HFFc6 (cell line): ENCODE measurements at regions not wholly inside any gene's neighbourhood (a gene's known extent, or its start where the extent isn't known, plus 50 kb on each side); places are given as distances from the start of the nearest gene placed in this dataset.

Experiments used
- DNase-seq: peaks from one replicate; pipeline ENCODE4 v3.0.0-alpha.2; 2018
- H3K27ac Mint-ChIP-seq: 2 replicates; pipeline ENCODE4 v1.8.0; 2020; ENCODE audit warnings: mild to moderate bottlenecking, mixed read lengths
- H3K27me3 Mint-ChIP-seq: 2 replicates; pipeline ENCODE4 v1.8.0; 2021; ENCODE audit warnings: mild to moderate bottlenecking, moderate library complexity, mixed read lengths; ENCODE audit not compliant: insufficient read depth
- H3K36me3 Mint-ChIP-seq: 2 replicates; pipeline ENCODE4 v1.8.0; 2021; ENCODE audit warnings: low read depth, mixed read lengths
- H3K4me1 Mint-ChIP-seq: 2 replicates; pipeline ENCODE4 v1.8.0; 2020; ENCODE audit warnings: low read depth, mixed read lengths
- H3K4me3 Mint-ChIP-seq: 2 replicates; pipeline ENCODE4 v1.8.0; 2020; ENCODE audit warnings: mild to moderate bottlenecking, moderate library complexity, mixed read lengths
- H3K9me3 Mint-ChIP-seq: 2 replicates; pipeline ENCODE4 v1.8.0; 2020; ENCODE audit warnings: mild to moderate bottlenecking, mixed read lengths
- TF ChIP-seq, protein P1 (sequence below): fragments of 200-600 bp; sonication (generic); IDR thresholded peaks from 2 replicates; pipeline ENCODE4 v1.5.0; 2021; ENCODE audit warnings: antibody characterized with exemption, mild to moderate bottlenecking

DNA sequence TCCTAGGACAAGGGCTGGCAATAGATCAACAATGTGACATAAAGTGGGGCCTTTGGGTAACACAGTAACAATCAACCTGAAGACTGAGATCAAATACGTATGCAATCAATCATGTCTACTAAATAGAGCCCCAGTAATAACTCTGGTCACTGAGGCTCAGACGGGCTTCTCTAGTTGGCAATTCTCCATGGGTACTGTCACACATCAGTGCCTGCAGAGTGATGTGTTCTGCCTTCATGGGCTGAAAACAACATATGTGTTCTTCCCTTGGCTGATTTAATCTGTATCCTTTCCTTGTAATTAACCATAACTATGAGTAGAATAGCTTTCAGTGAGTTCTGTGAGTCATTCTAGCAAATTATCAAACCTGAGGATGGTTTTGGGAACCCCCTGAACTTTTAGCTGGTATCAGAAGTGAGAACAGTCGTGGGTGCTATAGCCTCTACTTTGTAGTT lies 113.6 kb downstream of the TMCO5A start:
- H3K9me3 Mint-ChIP-seq = no peaks in the 10 kb centered on the region
- H3K4me3 Mint-ChIP-seq = no peak overlapping the region
- no peak for DNase-seq
- no peaks in the 10 kb centered on the region for H3K36me3 Mint-ChIP-seq
- peaks cover 62% of the 10 kb centered on the region for H3K4me1 Mint-ChIP-seq
- no peaks in the 10 kb centered on the region for H3K27me3 Mint-ChIP-seq
- no peak overlapping the region for H3K27ac Mint-ChIP-seq
- TF ChIP-seq, protein P1, sequence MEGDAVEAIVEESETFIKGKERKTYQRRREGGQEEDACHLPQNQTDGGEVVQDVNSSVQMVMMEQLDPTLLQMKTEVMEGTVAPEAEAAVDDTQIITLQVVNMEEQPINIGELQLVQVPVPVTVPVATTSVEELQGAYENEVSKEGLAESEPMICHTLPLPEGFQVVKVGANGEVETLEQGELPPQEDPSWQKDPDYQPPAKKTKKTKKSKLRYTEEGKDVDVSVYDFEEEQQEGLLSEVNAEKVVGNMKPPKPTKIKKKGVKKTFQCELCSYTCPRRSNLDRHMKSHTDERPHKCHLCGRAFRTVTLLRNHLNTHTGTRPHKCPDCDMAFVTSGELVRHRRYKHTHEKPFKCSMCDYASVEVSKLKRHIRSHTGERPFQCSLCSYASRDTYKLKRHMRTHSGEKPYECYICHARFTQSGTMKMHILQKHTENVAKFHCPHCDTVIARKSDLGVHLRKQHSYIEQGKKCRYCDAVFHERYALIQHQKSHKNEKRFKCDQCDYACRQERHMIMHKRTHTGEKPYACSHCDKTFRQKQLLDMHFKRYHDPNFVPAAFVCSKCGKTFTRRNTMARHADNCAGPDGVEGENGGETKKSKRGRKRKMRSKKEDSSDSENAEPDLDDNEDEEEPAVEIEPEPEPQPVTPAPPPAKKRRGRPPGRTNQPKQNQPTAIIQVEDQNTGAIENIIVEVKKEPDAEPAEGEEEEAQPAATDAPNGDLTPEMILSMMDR = no peak

DNA sequence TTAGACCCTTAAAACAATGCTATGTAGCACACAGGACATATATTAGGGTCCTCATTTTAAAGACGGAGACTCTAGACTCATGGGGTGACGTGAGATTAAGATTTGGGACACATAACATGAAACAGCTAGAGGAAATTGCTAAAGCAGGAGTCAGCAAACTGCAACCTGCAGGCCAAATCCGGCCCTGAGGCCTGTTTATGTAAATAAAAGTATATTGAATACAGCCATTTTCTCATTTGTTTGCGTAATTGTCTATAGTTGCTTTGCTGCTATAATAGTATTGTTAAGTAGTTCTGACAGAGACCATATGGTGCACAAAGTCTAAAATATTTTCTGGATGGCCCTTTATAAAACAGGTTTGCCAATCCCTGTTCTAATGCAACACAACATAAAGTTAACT lies 115.5 kb downstream of the TMCO5A start:
- peaks cover 73% of the 10 kb centered on the region for H3K4me1 Mint-ChIP-seq
- peak overlapping the region; percentile 77; the same call in 1 of the 2 replicates for H3K27ac Mint-ChIP-seq
- TF ChIP-seq, protein P1 = no peak
- peaks cover 3% of the 10 kb centered on the region; the same call in 1 of the 2 replicates for H3K9me3 Mint-ChIP-seq
- no peaks in the 10 kb centered on the region for H3K27me3 Mint-ChIP-seq
- DNase-seq = no peak
- H3K4me3 Mint-ChIP-seq = no peak overlapping the region
- H3K36me3 Mint-ChIP-seq = no peaks in the 10 kb centered on the region

DNA sequence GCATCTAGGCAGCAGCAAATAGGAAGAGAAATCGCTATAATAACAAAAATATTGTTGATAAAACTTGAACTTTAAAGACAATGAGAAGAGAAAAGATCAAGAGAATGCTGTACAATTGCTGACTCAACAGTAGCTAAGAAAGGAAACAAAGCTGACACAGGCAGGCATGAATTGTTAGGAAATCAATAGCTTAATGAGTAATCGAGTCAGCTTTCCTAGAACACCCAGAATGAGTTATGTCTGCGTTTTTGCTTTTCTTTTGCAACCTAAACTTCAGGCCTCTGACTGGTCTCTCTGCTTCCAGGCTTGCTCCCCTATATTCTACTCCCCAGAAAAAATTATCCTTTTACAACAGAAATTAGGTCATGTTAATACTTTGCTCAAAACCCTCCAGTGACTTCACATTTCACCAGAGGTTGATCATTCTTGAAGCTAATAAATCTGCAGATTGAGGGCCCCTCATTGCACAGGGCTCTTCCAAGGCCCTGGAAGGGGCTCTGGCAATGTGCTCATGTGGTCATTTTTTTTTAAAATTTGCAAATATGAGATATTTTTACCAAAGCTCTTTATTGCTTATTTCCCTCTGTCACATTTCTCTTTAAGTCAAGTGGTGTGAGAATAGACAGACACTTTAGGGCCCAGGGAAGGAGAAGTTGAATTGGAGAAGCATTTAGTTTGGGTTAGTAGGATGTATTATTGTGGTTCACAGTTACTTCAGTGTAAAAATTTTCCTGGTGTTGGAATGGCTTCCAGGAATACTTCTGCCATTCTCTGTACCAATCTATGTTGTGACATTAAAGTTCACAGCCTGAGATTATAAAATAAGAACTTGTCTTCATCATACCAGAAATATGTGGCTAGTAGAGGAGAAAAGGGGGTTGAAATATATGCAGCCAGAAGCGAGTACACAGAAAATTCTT lies 116.3 kb downstream of the TMCO5A start:
- H3K9me3 Mint-ChIP-seq = peaks cover 12% of the 10 kb centered on the region
- peak; percentile 57 for DNase-seq
- H3K27ac Mint-ChIP-seq = peak overlapping the region; percentile 77
- TF ChIP-seq, protein P1 = no peak
- no peaks in the 10 kb centered on the region; the same call in 1 of the 2 replicates for H3K36me3 Mint-ChIP-seq
- H3K4me1 Mint-ChIP-seq = peaks cover 70% of the 10 kb centered on the region
- no peaks in the 10 kb centered on the region for H3K27me3 Mint-ChIP-seq
- H3K4me3 Mint-ChIP-seq = no peak overlapping the region

DNA sequence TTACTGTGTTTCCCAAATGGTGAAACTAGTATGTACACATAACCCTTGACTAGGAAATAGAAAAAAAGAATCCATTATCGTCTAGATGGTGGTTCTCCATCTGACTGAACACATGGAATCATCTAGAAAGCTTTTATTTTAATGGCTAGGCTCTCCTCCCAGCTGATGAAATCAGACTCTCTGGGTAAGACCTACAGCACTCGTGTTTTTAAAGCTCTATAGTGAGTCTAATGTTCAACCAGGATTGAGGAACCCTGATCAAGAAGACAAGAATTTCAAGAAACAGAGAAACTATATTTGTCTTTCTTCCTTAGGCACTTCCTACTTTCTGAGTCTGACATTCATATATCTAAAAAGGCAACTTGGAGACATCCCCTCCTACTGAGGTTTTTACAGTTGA lies 118.8 kb downstream of the TMCO5A start:
- TF ChIP-seq, protein P1 = no peak
- no peaks in the 10 kb centered on the region for H3K27me3 Mint-ChIP-seq
- peaks cover 55% of the 10 kb centered on the region for H3K4me1 Mint-ChIP-seq
- DNase-seq = no peak
- H3K9me3 Mint-ChIP-seq = peaks cover 12% of the 10 kb centered on the region
- no peaks in the 10 kb centered on the region; the same call in 1 of the 2 replicates for H3K36me3 Mint-ChIP-seq
- H3K4me3 Mint-ChIP-seq = no peak overlapping the region
- H3K27ac Mint-ChIP-seq = no peak overlapping the region

DNA sequence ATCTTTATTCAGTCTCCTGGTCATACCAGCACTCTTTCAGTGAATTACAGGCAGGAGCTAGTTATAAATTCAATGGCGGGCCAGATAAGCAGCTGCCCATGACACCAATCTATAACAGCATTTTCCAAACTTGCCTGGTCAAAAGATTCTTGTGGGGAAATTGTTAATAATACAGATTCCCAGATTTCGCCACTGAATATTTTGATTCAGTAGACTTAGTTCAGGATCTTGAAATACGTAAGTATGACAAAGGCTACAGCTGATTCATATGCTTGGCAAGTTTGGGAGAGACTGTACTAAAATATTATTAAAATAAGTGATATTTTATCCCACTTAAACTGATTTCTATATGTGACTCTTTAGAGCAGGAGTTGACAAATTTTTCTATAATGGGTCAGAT lies 119.3 kb downstream of the TMCO5A start:
- peaks cover 12% of the 10 kb centered on the region for H3K9me3 Mint-ChIP-seq
- no peak for DNase-seq
- H3K27me3 Mint-ChIP-seq = no peaks in the 10 kb centered on the region
- TF ChIP-seq, protein P1 = no peak
- peaks cover 55% of the 10 kb centered on the region for H3K4me1 Mint-ChIP-seq
- H3K27ac Mint-ChIP-seq = no peak overlapping the region
- H3K36me3 Mint-ChIP-seq = no peaks in the 10 kb centered on the region; the same call in 1 of the 2 replicates
- H3K4me3 Mint-ChIP-seq = no peak overlapping the region
